ENCODE measurements at regions not wholly inside any gene's neighbourhood (a gene's known extent, or its start where the extent isn't known, plus 50 kb on each side); places are given as distances from the start of the nearest gene placed in this dataset.

GRCh38 chr20:7080472-7080871, 313.0 kb downstream of the BMP2 start:
- TF ChIP-seq CTCF (IDR thresholded peaks at IDR 0.05; ENCODE audit: low read length) (no peak), EZH2phosphoT487 (IDR thresholded peaks at IDR 0.05; ENCODE audit: low read length) (no peak), EZH2 (optimal IDR thresholded peaks at IDR 0.05; ENCODE audit: low read depth, low read length) (no peak)
